ENCODE measurements at regions not wholly inside any gene's neighbourhood (a gene's known extent, or its start where the extent isn't known, plus 50 kb on each side); places are given as distances from the start of the nearest gene placed in this dataset.

GRCh38 chr7:65558584-65558983 is 184.9 kb downstream of the ZNF92 start (continued):
- 0 out of 4 replicates have a peak, but pooled peaks of 1 of the 2 experiments have one; percentile 46 for TF ChIP-seq MLX (CRISPR knock-in tag; conservative IDR thresholded peaks at IDR 0.05)
- TF ChIP-seq KDM1A (IDR thresholded peaks at IDR 0.05) = peak; percentile 91 to 94
- peak; percentile 69; the same call in 1 of the 2 replicates for TF ChIP-seq ZBTB49 (CRISPR knock-in tag; IDR thresholded peaks at IDR 0.05; ENCODE audit: borderline replicate concordance)
- 0 out of 2 replicates have a peak, but pooled peaks have one; percentile 55 for TF ChIP-seq SREBF2 (CRISPR knock-in tag; IDR thresholded peaks at IDR 0.05)
- peak; percentile 100 for TF ChIP-seq MGA (IDR thresholded peaks at IDR 0.05)
- peak; percentile 89 for TF ChIP-seq LEF1 (IDR thresholded peaks at IDR 0.05)
- TF ChIP-seq ARID3A (IDR thresholded peaks at IDR 0.05; ENCODE audit: borderline replicate concordance, low read depth, low read length) = peak; percentile 40; the same call in 1 of the 2 replicates
- TF ChIP-seq FOXK1 (CRISPR knock-in tag; IDR thresholded peaks at IDR 0.05; ENCODE audit: borderline replicate concordance) = peak; percentile 66; the same call in 1 of the 2 replicates
- TF ChIP-seq MAX (CRISPR knock-in tag; IDR thresholded peaks at IDR 0.05) = peak; percentile 93

Data from K562 (cell line).